ENCODE measurements at regions not wholly inside any gene's neighbourhood (a gene's known extent, or its start where the extent isn't known, plus 50 kb on each side); places are given as distances from the start of the nearest gene placed in this dataset.

GRCh38 chr2:114316532-114317300 is 125.7 kb upstream of the DPP10 start:
- Histone ChIP-seq H3K4me1 (ENCODE audit: control extremely low read depth in 1 of 4, control insufficient read depth in 4 of 4, insufficient read depth in 4 of 4, low read length in 3 of 4) (no peaks in the 10 kb centered on the region), H3K4me3 (ENCODE audit: control insufficient read depth in 1 of 7, extremely low read depth in 1 of 7, insufficient read depth in 4 of 7, low read depth in 2 of 7, low read length in 6 of 7) (no peak overlapping the region), H3K27me3 (replicated peaks in 2 of 5; ENCODE audit: control insufficient read depth in 4 of 5, insufficient read depth in 5 of 5, low read length in 4 of 5) (no peaks in the 10 kb centered on the region), H3K27ac (ENCODE audit: insufficient read depth in 1 of 2, low read depth in 1 of 2, low read length in 2 of 2, poor library complexity in 1 of 2, severe bottlenecking in 2 of 2) (no peak overlapping the region), H3K36me3 (ENCODE audit: control insufficient read depth in 4 of 4, insufficient read depth in 4 of 4, low read length in 3 of 4) (no peaks in the 10 kb centered on the region), H3K9me3 (ENCODE audit: control extremely low read depth in 1 of 5, control insufficient read depth in 4 of 5, insufficient read depth in 2 of 5, low read depth in 1 of 5, low read length in 4 of 5) (no peaks in the 10 kb centered on the region)
- WGBS (ENCODE audit: insufficient coverage), result no CpG with 5 or more reads among the region's 2 CpGs
- ChIA-PET CTCF (no interaction called here), POLR2A (no interaction called here)
- no peak for DNase-seq

DNA sequence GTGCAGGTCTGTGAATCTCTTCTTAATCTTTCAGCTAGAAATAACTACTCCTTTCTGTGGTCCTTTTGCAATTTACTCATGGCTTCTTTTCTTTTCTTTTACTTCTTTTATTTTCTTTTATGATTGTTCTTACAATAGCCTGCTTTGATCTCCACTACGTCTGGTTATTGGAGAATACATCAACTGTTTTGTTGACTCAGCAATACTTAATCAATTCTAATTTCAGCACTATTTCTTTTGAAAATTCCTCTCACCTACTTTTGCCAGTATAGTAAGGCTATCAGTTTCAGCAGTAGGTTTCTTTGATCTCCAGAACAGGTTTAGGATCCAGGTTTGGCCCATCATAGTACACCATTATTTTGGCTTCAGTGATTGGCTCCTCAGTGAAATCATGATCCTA is 111.8 kb upstream of the DPP10 start:
- WGBS (ENCODE audit: insufficient coverage), result no CpG with 5 or more reads among the region's 1 CpG

GRCh38 chr2:114331934-114332333 is 110.5 kb upstream of the DPP10 start:
- WGBS (ENCODE audit: insufficient coverage), result no CpG with 5 or more reads among the region's 3 CpGs
- H3K4me3 ChIP-seq (ENCODE audit: control insufficient read depth in 1 of 7, extremely low read depth in 1 of 7, insufficient read depth in 4 of 7, low read depth in 2 of 7, low read length in 6 of 7), result no peak overlapping the region
- H3K36me3 ChIP-seq (ENCODE audit: control insufficient read depth in 4 of 4, insufficient read depth in 4 of 4, low read length in 3 of 4), result no peaks in the 10 kb centered on the region
- no peak overlapping the region for H3K27ac ChIP-seq (ENCODE audit: insufficient read depth in 1 of 2, low read depth in 1 of 2, low read length in 2 of 2, poor library complexity in 1 of 2, severe bottlenecking in 2 of 2)
- DNase-seq, result no peak
- H3K4me1 ChIP-seq (ENCODE audit: control extremely low read depth in 1 of 4, control insufficient read depth in 4 of 4, insufficient read depth in 4 of 4, low read length in 3 of 4), result no peaks in the 10 kb centered on the region
- no peaks in the 10 kb centered on the region for H3K9me3 ChIP-seq (ENCODE audit: control extremely low read depth in 1 of 5, control insufficient read depth in 4 of 5, insufficient read depth in 2 of 5, low read depth in 1 of 5, low read length in 4 of 5)
- no peaks in the 10 kb centered on the region for H3K27me3 ChIP-seq (replicated peaks in 2 of 5; ENCODE audit: control insufficient read depth in 4 of 5, insufficient read depth in 5 of 5, low read length in 4 of 5)
- POLR2A ChIA-PET, result no interaction called here
- CTCF ChIA-PET, result no interaction called here

More for the DNA sequence above, 111.8 kb upstream of the DPP10 start:
- H3K27me3 ChIP-seq (replicated peaks in 2 of 5; ENCODE audit: control insufficient read depth in 4 of 5, insufficient read depth in 5 of 5, low read length in 4 of 5), result no peaks in the 10 kb centered on the region
- H3K4me1 ChIP-seq (ENCODE audit: control extremely low read depth in 1 of 4, control insufficient read depth in 4 of 4, insufficient read depth in 4 of 4, low read length in 3 of 4), result no peaks in the 10 kb centered on the region
- no peak for DNase-seq
- no peaks in the 10 kb centered on the region for H3K36me3 ChIP-seq (ENCODE audit: control insufficient read depth in 4 of 4, insufficient read depth in 4 of 4, low read length in 3 of 4)
- POLR2A ChIA-PET, result no interaction called here
- H3K27ac ChIP-seq (ENCODE audit: insufficient read depth in 1 of 2, low read depth in 1 of 2, low read length in 2 of 2, poor library complexity in 1 of 2, severe bottlenecking in 2 of 2), result no peak overlapping the region
- CTCF ChIA-PET, result interaction anchor here (0.6 kb wide), 1 partner anchor 87 kb away, joined by 3 read pairs; no protein-coding TSS in a partner anchor
- no peaks in the 10 kb centered on the region for H3K9me3 ChIP-seq (ENCODE audit: control extremely low read depth in 1 of 5, control insufficient read depth in 4 of 5, insufficient read depth in 2 of 5, low read depth in 1 of 5, low read length in 4 of 5)
- no peak overlapping the region for H3K4me3 ChIP-seq (ENCODE audit: control insufficient read depth in 1 of 7, extremely low read depth in 1 of 7, insufficient read depth in 4 of 7, low read depth in 2 of 7, low read length in 6 of 7)

GRCh38 chr2:114345246-114345645 is 97.2 kb upstream of the DPP10 start:
- H3K4me1 ChIP-seq (ENCODE audit: control extremely low read depth in 1 of 4, control insufficient read depth in 4 of 4, insufficient read depth in 4 of 4, low read length in 3 of 4), result no peaks in the 10 kb centered on the region
- ChIA-PET POLR2A (no interaction called here), CTCF (no interaction called here)
- no peaks in the 10 kb centered on the region for H3K9me3 ChIP-seq (ENCODE audit: control extremely low read depth in 1 of 5, control insufficient read depth in 4 of 5, insufficient read depth in 2 of 5, low read depth in 1 of 5, low read length in 4 of 5)
- H3K36me3 ChIP-seq (ENCODE audit: control insufficient read depth in 4 of 4, insufficient read depth in 4 of 4, low read length in 3 of 4), result no peaks in the 10 kb centered on the region
- H3K27ac ChIP-seq (ENCODE audit: insufficient read depth in 1 of 2, low read depth in 1 of 2, low read length in 2 of 2, poor library complexity in 1 of 2, severe bottlenecking in 2 of 2), result no peak overlapping the region
- no peaks in the 10 kb centered on the region for H3K27me3 ChIP-seq (replicated peaks in 2 of 5; ENCODE audit: control insufficient read depth in 4 of 5, insufficient read depth in 5 of 5, low read length in 4 of 5)
- H3K4me3 ChIP-seq (ENCODE audit: control insufficient read depth in 1 of 7, extremely low read depth in 1 of 7, insufficient read depth in 4 of 7, low read depth in 2 of 7, low read length in 6 of 7), result peak overlapping the region in 1 of 7 experiments; percentile 23
- DNase-seq, result no peak

GRCh38 chr2:114346658-114347057 is 95.8 kb upstream of the DPP10 start:
- no peaks in the 10 kb centered on the region for H3K36me3 ChIP-seq (ENCODE audit: control insufficient read depth in 4 of 4, insufficient read depth in 4 of 4, low read length in 3 of 4)
- no peak overlapping the region for H3K4me3 ChIP-seq (ENCODE audit: control insufficient read depth in 1 of 7, extremely low read depth in 1 of 7, insufficient read depth in 4 of 7, low read depth in 2 of 7, low read length in 6 of 7)
- no peaks in the 10 kb centered on the region for H3K4me1 ChIP-seq (ENCODE audit: control extremely low read depth in 1 of 4, control insufficient read depth in 4 of 4, insufficient read depth in 4 of 4, low read length in 3 of 4)
- POLR2A ChIA-PET, result no interaction called here
- H3K27me3 ChIP-seq (replicated peaks in 2 of 5; ENCODE audit: control insufficient read depth in 4 of 5, insufficient read depth in 5 of 5, low read length in 4 of 5), result no peaks in the 10 kb centered on the region
- CTCF ChIA-PET, result no interaction called here
- H3K27ac ChIP-seq (ENCODE audit: insufficient read depth in 1 of 2, low read depth in 1 of 2, low read length in 2 of 2, poor library complexity in 1 of 2, severe bottlenecking in 2 of 2), result no peak overlapping the region
- DNase-seq, result no peak
- WGBS (ENCODE audit: insufficient coverage), result 72% methylated on average over 4 of the region's 7 CpGs
- H3K9me3 ChIP-seq (ENCODE audit: control extremely low read depth in 1 of 5, control insufficient read depth in 4 of 5, insufficient read depth in 2 of 5, low read depth in 1 of 5, low read length in 4 of 5), result no peaks in the 10 kb centered on the region

DNA sequence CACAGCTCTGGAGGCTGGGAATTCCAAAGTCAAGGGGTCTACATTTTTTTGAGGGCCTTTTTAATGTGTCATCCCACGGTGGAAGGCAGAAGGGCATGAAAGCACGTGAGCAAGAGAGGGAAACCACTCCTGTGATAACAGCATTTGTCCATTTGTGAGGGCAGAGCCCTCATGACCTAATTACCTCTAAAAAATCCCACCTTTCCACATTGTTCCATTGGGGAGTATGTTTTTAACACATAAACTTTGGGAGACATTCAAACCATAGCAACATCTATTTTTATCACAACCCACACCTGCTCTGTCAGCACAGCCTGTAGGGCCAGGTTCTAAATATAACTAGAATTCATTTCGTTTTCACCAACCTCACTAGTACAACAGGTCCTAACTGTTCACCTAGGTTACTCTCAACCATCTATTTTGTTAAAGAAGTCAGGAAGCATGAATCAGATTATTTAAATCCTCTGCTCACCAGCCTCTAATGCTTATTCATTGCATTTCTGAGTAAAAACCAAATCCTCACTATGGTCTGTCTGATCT is 92.2 kb upstream of the DPP10 start:
- H3K9me3 ChIP-seq (ENCODE audit: control extremely low read depth in 1 of 5, control insufficient read depth in 4 of 5, insufficient read depth in 2 of 5, low read depth in 1 of 5, low read length in 4 of 5), result no peaks in the 10 kb centered on the region
- POLR2A ChIA-PET, result no interaction called here
- WGBS (ENCODE audit: insufficient coverage), result 100% methylated on average over 1 of the region's 3 CpGs
- no peaks in the 10 kb centered on the region for H3K36me3 ChIP-seq (ENCODE audit: control insufficient read depth in 4 of 4, insufficient read depth in 4 of 4, low read length in 3 of 4)
- no peaks in the 10 kb centered on the region for H3K4me1 ChIP-seq (ENCODE audit: control extremely low read depth in 1 of 4, control insufficient read depth in 4 of 4, insufficient read depth in 4 of 4, low read length in 3 of 4)
- H3K27me3 ChIP-seq (replicated peaks in 2 of 5; ENCODE audit: control insufficient read depth in 4 of 5, insufficient read depth in 5 of 5, low read length in 4 of 5), result no peaks in the 10 kb centered on the region
- CTCF ChIA-PET, result no interaction called here
- DNase-seq, result no peak
- H3K4me3 ChIP-seq (ENCODE audit: control insufficient read depth in 1 of 7, extremely low read depth in 1 of 7, insufficient read depth in 4 of 7, low read depth in 2 of 7, low read length in 6 of 7), result no peak overlapping the region
- H3K27ac ChIP-seq (ENCODE audit: insufficient read depth in 1 of 2, low read depth in 1 of 2, low read length in 2 of 2, poor library complexity in 1 of 2, severe bottlenecking in 2 of 2), result no peak overlapping the region

DNA sequence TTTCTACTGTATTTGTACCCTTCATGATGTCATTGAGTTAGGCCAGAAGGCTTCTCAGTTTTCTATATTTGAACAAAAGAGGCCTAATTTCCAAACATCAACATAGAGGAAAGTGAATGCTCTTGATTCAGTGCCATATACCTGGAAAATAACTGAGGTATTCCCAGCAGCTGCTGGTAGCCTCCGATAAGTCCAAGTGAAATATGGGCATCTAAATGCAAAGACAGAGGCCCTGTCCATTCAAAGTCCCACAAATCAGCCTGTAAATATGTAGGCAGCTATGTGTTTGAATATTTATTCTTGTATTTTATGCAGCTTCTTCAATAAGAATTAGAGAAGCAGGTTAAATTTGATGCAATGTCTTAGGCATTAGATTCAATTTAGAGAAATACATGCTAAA is 89.5 kb upstream of the DPP10 start:
- CTCF ChIA-PET, result no interaction called here
- Histone ChIP-seq H3K27me3 (replicated peaks in 2 of 5; ENCODE audit: control insufficient read depth in 4 of 5, insufficient read depth in 5 of 5, low read length in 4 of 5) (no peaks in the 10 kb centered on the region), H3K4me1 (ENCODE audit: control extremely low read depth in 1 of 4, control insufficient read depth in 4 of 4, insufficient read depth in 4 of 4, low read length in 3 of 4) (no peaks in the 10 kb centered on the region), H3K27ac (ENCODE audit: insufficient read depth in 1 of 2, low read depth in 1 of 2, low read length in 2 of 2, poor library complexity in 1 of 2, severe bottlenecking in 2 of 2) (no peak overlapping the region), H3K4me3 (ENCODE audit: control insufficient read depth in 1 of 7, extremely low read depth in 1 of 7, insufficient read depth in 4 of 7, low read depth in 2 of 7, low read length in 6 of 7) (no peak overlapping the region), H3K36me3 (ENCODE audit: control insufficient read depth in 4 of 4, insufficient read depth in 4 of 4, low read length in 3 of 4) (no peaks in the 10 kb centered on the region), H3K9me3 (ENCODE audit: control extremely low read depth in 1 of 5, control insufficient read depth in 4 of 5, insufficient read depth in 2 of 5, low read depth in 1 of 5, low read length in 4 of 5) (no peaks in the 10 kb centered on the region)
- POLR2A ChIA-PET, result no interaction called here
- DNase-seq, result no peak
- no CpG with 5 or more reads among the region's 1 CpG for WGBS (ENCODE audit: insufficient coverage)

All from common myeloid progenitor, CD34-positive (primary cell).